Astrocyte (in vitro differentiated cells and primary cell): ENCODE measurements at regions not wholly inside any gene's neighbourhood (a gene's known extent, or its start where the extent isn't known, plus 50 kb on each side); places are given as distances from the start of the nearest gene placed in this dataset.

Experiments used
- EZH2 ChIP-seq: IDR thresholded peaks from 2 replicates; pipeline ENCODE4 v1.6.1; 2012; ENCODE audit warnings: mild to moderate bottlenecking, low read length, inconsistent platforms; ENCODE audit not compliant: insufficient read depth
- TF ChIP-seq, protein P1 (sequence below): IDR thresholded peaks from 2 replicates; pipeline ENCODE4 v1.5.1; 2011; ENCODE audit warnings: low read depth, mild to moderate bottlenecking, inconsistent platforms, low read length, moderate library complexity; ENCODE audit not compliant: insufficient read depth

DNA sequence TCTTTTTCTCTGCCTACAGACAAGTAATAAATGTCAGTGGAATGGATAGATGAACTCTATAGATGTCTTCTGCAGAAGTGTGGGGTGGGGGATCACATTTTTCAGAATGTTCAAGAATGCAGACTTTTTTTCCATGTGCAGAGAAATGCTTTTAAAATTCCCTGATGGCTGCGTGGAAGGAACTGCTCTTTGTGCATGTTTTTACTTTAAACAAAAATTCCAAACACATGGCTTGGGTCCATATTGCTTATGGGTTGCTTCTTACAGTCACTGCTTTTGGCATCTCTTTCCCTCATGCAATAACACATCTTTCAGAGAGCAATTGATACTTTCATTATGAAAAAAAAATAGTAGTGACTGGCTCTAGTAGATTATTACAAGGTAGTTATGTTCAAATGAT lies 1053.6 kb downstream of the NLGN4Y start:
- TF ChIP-seq, protein P1, sequence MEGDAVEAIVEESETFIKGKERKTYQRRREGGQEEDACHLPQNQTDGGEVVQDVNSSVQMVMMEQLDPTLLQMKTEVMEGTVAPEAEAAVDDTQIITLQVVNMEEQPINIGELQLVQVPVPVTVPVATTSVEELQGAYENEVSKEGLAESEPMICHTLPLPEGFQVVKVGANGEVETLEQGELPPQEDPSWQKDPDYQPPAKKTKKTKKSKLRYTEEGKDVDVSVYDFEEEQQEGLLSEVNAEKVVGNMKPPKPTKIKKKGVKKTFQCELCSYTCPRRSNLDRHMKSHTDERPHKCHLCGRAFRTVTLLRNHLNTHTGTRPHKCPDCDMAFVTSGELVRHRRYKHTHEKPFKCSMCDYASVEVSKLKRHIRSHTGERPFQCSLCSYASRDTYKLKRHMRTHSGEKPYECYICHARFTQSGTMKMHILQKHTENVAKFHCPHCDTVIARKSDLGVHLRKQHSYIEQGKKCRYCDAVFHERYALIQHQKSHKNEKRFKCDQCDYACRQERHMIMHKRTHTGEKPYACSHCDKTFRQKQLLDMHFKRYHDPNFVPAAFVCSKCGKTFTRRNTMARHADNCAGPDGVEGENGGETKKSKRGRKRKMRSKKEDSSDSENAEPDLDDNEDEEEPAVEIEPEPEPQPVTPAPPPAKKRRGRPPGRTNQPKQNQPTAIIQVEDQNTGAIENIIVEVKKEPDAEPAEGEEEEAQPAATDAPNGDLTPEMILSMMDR, result no peak
- TF ChIP-seq EZH2, result no peak
